ENCODE measurements at regions not wholly inside any gene's neighbourhood (a gene's known extent, or its start where the extent isn't known, plus 50 kb on each side); places are given as distances from the start of the nearest gene placed in this dataset.

GRCh38 chr21:35394049-35394448 is 344.9 kb upstream of the RUNX1 start:
- Histone ChIP-seq H3K4me1 (no peaks in the 10 kb centered on the region), H3K36me3 (no peaks in the 10 kb centered on the region), H3K4me3 (no peak overlapping the region), H3K27me3 (no peaks in the 10 kb centered on the region), H3K9me3 (no peaks in the 10 kb centered on the region), H3K27ac (no peak overlapping the region)
- FAIRE-seq (no peak), ATAC-seq (no peak), DNase-seq (no peak)
- WGBS, 2 donors = 67 to 83% methylated on average over 1 of the region's 1 CpG
- intact Hi-C loops (cut with DNase I) = no loop called here
- TF ChIP-seq CTCF (IDR thresholded peaks at IDR 0.05) = no peak

- TF ChIP-seq CTCF (IDR thresholded peaks at IDR 0.05) = no peak
- Histone ChIP-seq H3K27me3 (no peaks in the 10 kb centered on the region), H3K4me3 (no peak overlapping the region), H3K27ac (no peak overlapping the region), H3K9me3 (no peaks in the 10 kb centered on the region), H3K36me3 (no peaks in the 10 kb centered on the region), H3K4me1 (no peaks in the 10 kb centered on the region)
- DNase-seq (peak in 2 of 6 donors; percentile 9 to 20), ATAC-seq (peak in 2 of 4 donors; percentile 47 to 58), FAIRE-seq (no peak)
- WGBS, 2 donors = 85 to 91% methylated on average over 5 of the region's 5 CpGs
- intact Hi-C loops (cut with DNase I) = no loop called here
These were observed 341.1 kb upstream of the RUNX1 start for GRCh38 chr21:35390013-35390776.

GRCh38 chr21:35386491-35387079 is 337.5 kb upstream of the RUNX1 start:
- intact Hi-C loops (cut with DNase I) = no loop called here
- DNase-seq (no peak), ATAC-seq (no peak), FAIRE-seq (no peak)
- Histone ChIP-seq H3K4me3 (no peak overlapping the region), H3K27ac (no peak overlapping the region), H3K4me1 (no peaks in the 10 kb centered on the region), H3K27me3 (no peaks in the 10 kb centered on the region), H3K9me3 (no peaks in the 10 kb centered on the region), H3K36me3 (no peaks in the 10 kb centered on the region)
- TF ChIP-seq CTCF (IDR thresholded peaks at IDR 0.05) = no peak
- 78 to 79% methylated on average over 4 of the region's 4 CpGs for WGBS, 2 donors

- no peak overlapping the region for H3K4me3 ChIP-seq
- ATAC-seq (no peak), FAIRE-seq (no peak)
These were observed 335.3 kb upstream of the RUNX1 start for GRCh38 chr21:35384375-35384774.

More at GRCh38 chr21:35384375-35384774, 335.3 kb upstream of the RUNX1 start:
- Histone ChIP-seq H3K27ac (no peak overlapping the region), H3K36me3 (no peaks in the 10 kb centered on the region), H3K4me1 (no peaks in the 10 kb centered on the region), H3K27me3 (no peaks in the 10 kb centered on the region), H3K9me3 (no peaks in the 10 kb centered on the region)
- no peak for DNase-seq
- no peak for TF ChIP-seq CTCF (IDR thresholded peaks at IDR 0.05)
- intact Hi-C loops (cut with DNase I) = no loop called here
- 69 to 73% methylated on average over 2 of the region's 2 CpGs for WGBS, 2 donors

Measured in pancreas (tissue), 10 donors.